Activated CD4-positive, alpha-beta T cell treated with anti-CD3 and anti-CD28 coated beads for 36 hours (primary cell): ENCODE measurements at regions not wholly inside any gene's neighbourhood (a gene's known extent, or its start where the extent isn't known, plus 50 kb on each side); places are given as distances from the start of the nearest gene placed in this dataset.
"Not testable (repeated sequence)": the region's sequence is repeated elsewhere in the genome, so short reads cannot be mapped to it uniquely, and the experiment has no call there.

Experiments
- ATAC-seq: fragments of 200-7000 bp; cut with Tn5 transposase; one replicate; pipeline ENCODE4 v1.10.0; 2021; ENCODE audit warnings: mild to moderate bottlenecking, moderate library complexity
- CTCF ChIA-PET: fragments of 350-600 bp; sonication (Branson Sonifier 250); formaldehyde crosslinking; loops from one replicate; lab custom pipeline; 2021; ENCODE audit warnings: antibody characterized with exemption; lab: Charles Lee
- POLR2A ChIA-PET: fragments of 350-600 bp; sonication (Branson Sonifier 250); formaldehyde crosslinking; loops from one replicate; lab custom pipeline; 2021; ENCODE audit warnings: antibody characterized with exemption, inconsistent platforms; lab: Charles Lee
- DNase-seq: peaks from one replicate; pipeline ENCODE4 v3.0.0-alpha.2; 2020
- H3K27ac Mint-ChIP-seq: one replicate; pipeline ENCODE4 v1.8.0; 2021; ENCODE audit warnings: mixed read lengths
- H3K27me3 Mint-ChIP-seq: one replicate; pipeline ENCODE4 v1.8.0; 2021; ENCODE audit warnings: mixed read lengths
- H3K36me3 Mint-ChIP-seq: one replicate; pipeline ENCODE4 v1.8.0; 2021; ENCODE audit warnings: low read depth, mixed read lengths
- H3K4me1 Mint-ChIP-seq: one replicate; pipeline ENCODE4 v1.8.0; 2021; ENCODE audit warnings: mixed read lengths
- H3K4me3 Mint-ChIP-seq: one replicate; pipeline ENCODE4 v1.8.0; 2021; ENCODE audit warnings: mild to moderate bottlenecking, moderate library complexity, mixed read lengths
- H3K9me3 Mint-ChIP-seq: one replicate; pipeline ENCODE4 v1.8.0; 2021; ENCODE audit warnings: low read depth, mixed read lengths
- intact Hi-C, 2 experiments: fragments of 100-400 bp; cut with DNase I in 1 of 2; cut with micrococcal nuclease in 1 of 2; formaldehyde crosslinking; loops; one replicate each; pipeline versions ENCODE4 v1.14.2 to v1.15.1; 2022 to 2024; cut with DNase I, micrococcal nuclease

GRCh38 chr2:32874931-32875330 lies 71.8 kb upstream of the LTBP1 start:
- H3K27me3 Mint-ChIP-seq: peaks cover 3% of the 10 kb centered on the region
- intact Hi-C loops: no loop called here
- DNase-seq (no peak), ATAC-seq (no peak)
- H3K27ac Mint-ChIP-seq: no peak overlapping the region
- POLR2A ChIA-PET: no interaction called here
- no peak overlapping the region for H3K4me3 Mint-ChIP-seq
- no peaks in the 10 kb centered on the region for H3K36me3 Mint-ChIP-seq
- no peaks in the 10 kb centered on the region for H3K4me1 Mint-ChIP-seq
- CTCF ChIA-PET: no interaction called here
- no peaks in the 10 kb centered on the region for H3K9me3 Mint-ChIP-seq

- Mint-ChIP-seq H3K4me1 (no peaks in the 10 kb centered on the region), H3K27ac (no peak overlapping the region), H3K9me3 (no peaks in the 10 kb centered on the region), H3K27me3 (no peaks in the 10 kb centered on the region), H3K36me3 (no peaks in the 10 kb centered on the region), H3K4me3 (no peak overlapping the region)
- DNase-seq: no peak
- intact Hi-C loops: no loop called here
- POLR2A ChIA-PET: no interaction called here
- CTCF ChIA-PET: interaction anchor here (1.0 kb wide), 1 partner anchor 396 kb away, joined by 3 read pairs; no protein-coding TSS in a partner anchor
- no peak for ATAC-seq
Observed at GRCh38 chr2:32877587-32878510, 68.9 kb upstream of the LTBP1 start.

GRCh38 chr2:32879943-32880342 lies 66.8 kb upstream of the LTBP1 start:
- H3K4me3 Mint-ChIP-seq, H3K27ac Mint-ChIP-seq, H3K9me3 Mint-ChIP-seq, H3K4me1 Mint-ChIP-seq, POLR2A ChIA-PET, CTCF ChIA-PET, DNase-seq, H3K27me3 Mint-ChIP-seq, intact Hi-C loops, H3K36me3 Mint-ChIP-seq, ATAC-seq: not testable (repeated sequence)

GRCh38 chr2:32882816-32883810 lies 63.6 kb upstream of the LTBP1 start:
- Mint-ChIP-seq H3K36me3 (no peaks in the 10 kb centered on the region), H3K27me3 (peaks cover 2% of the 10 kb centered on the region), H3K9me3 (no peaks in the 10 kb centered on the region), H3K27ac (no peak overlapping the region), H3K4me1 (no peaks in the 10 kb centered on the region), H3K4me3 (no peak overlapping the region)
- POLR2A ChIA-PET: no interaction called here
- intact Hi-C loops: no loop called here
- DNase-seq (no peak), ATAC-seq (no peak)
- CTCF ChIA-PET: no interaction called here

GRCh38 chr2:32884346-32884745 lies 62.4 kb upstream of the LTBP1 start:
- peaks cover 2% of the 10 kb centered on the region for H3K27me3 Mint-ChIP-seq
- no peaks in the 10 kb centered on the region for H3K36me3 Mint-ChIP-seq
- intact Hi-C loops: no loop called here
- CTCF ChIA-PET: no interaction called here
- H3K4me3 Mint-ChIP-seq: no peak overlapping the region
- no peaks in the 10 kb centered on the region for H3K9me3 Mint-ChIP-seq
- POLR2A ChIA-PET: no interaction called here
- H3K4me1 Mint-ChIP-seq: no peaks in the 10 kb centered on the region
- no peak overlapping the region for H3K27ac Mint-ChIP-seq
- ATAC-seq (no peak), DNase-seq (no peak)

- not testable (repeated sequence) for ATAC-seq, H3K36me3 Mint-ChIP-seq
Observed at GRCh38 chr2:32886397-32887055, 60.2 kb upstream of the LTBP1 start.

GRCh38 chr2:32887125-32887524 lies 59.6 kb upstream of the LTBP1 start:
- CTCF ChIA-PET: no interaction called here
- H3K9me3 Mint-ChIP-seq: no peaks in the 10 kb centered on the region
- POLR2A ChIA-PET: no interaction called here
- H3K4me3 Mint-ChIP-seq: no peak overlapping the region
- H3K27ac Mint-ChIP-seq: no peak overlapping the region
- ATAC-seq (no peak), DNase-seq (no peak)
- intact Hi-C loops: no loop called here
- peaks cover 5% of the 10 kb centered on the region for H3K27me3 Mint-ChIP-seq
- no peaks in the 10 kb centered on the region for H3K36me3 Mint-ChIP-seq
- no peaks in the 10 kb centered on the region for H3K4me1 Mint-ChIP-seq

More at GRCh38 chr2:32886397-32887055, 60.2 kb upstream of the LTBP1 start:
- H3K27ac Mint-ChIP-seq, intact Hi-C loops, DNase-seq, H3K4me3 Mint-ChIP-seq, H3K4me1 Mint-ChIP-seq, H3K27me3 Mint-ChIP-seq, CTCF ChIA-PET, POLR2A ChIA-PET, H3K9me3 Mint-ChIP-seq: not testable (repeated sequence)

- POLR2A ChIA-PET: no interaction called here
Observed at GRCh38 chr2:32894119-32894728, 52.5 kb upstream of the LTBP1 start.

GRCh38 chr2:32895424-32895823 lies 51.3 kb upstream of the LTBP1 start:
- H3K4me1 Mint-ChIP-seq: no peaks in the 10 kb centered on the region
- ATAC-seq: no peak

More at GRCh38 chr2:32894119-32894728, 52.5 kb upstream of the LTBP1 start:
- no peak for DNase-seq
- Mint-ChIP-seq H3K9me3 (no peaks in the 10 kb centered on the region), H3K27me3 (peaks cover 11% of the 10 kb centered on the region), H3K36me3 (no peaks in the 10 kb centered on the region), H3K4me1 (no peaks in the 10 kb centered on the region), H3K4me3 (no peak overlapping the region), H3K27ac (no peak overlapping the region)
- no peak for ATAC-seq
- CTCF ChIA-PET: no interaction called here
- intact Hi-C loops: no loop called here

More at GRCh38 chr2:32895424-32895823, 51.3 kb upstream of the LTBP1 start:
- Mint-ChIP-seq H3K27me3 (peaks cover 11% of the 10 kb centered on the region), H3K27ac (no peak overlapping the region), H3K9me3 (no peaks in the 10 kb centered on the region), H3K4me3 (no peak overlapping the region), H3K36me3 (no peaks in the 10 kb centered on the region)
- DNase-seq: no peak
- intact Hi-C loops: no loop called here
- ChIA-PET CTCF (no interaction called here), POLR2A (no interaction called here)
